ENCODE measurements at regions not wholly inside any gene's neighbourhood (a gene's known extent, or its start where the extent isn't known, plus 50 kb on each side); places are given as distances from the start of the nearest gene placed in this dataset.

DNA sequence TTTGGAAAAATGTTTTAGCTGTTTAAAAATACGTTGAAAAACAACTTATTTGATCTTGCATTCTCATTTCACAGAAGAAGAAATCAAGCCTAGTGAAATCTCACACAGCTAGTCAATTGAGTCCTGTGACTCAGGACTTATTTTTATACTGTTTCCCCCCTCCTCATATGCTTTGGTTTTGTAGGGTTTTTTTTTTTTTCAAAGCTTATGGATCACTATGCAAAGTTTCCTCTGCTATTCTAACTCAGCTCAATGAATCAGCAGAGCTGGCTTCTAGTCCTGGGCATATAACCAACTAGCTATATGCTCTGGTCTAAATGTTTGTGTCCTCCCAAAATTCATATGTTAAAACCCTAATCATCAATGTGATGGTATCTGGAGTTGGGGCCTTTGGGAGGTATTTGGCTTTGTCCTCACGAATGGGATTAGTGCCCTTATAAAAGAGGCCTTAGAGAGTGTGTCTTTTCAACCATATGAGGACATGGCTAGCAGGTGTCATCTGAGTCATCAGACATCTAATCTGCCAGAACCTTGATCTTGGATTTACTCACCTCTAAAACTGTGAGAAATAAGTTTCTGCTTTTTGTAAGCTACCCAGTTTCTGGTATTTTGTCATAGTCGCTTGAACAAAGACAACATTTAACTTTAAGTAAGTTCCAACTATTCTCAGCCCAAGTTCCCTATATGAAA is 317.2 kb upstream of the C1orf87 start (continued):
- no peak for TF ChIP-seq GTF2F1 (IDR thresholded peaks at IDR 0.05; ENCODE audit: borderline replicate concordance, low read depth, low read length)
- TF ChIP-seq SIN3A (conservative IDR thresholded peaks at IDR 0.05 in 1 of 2, IDR thresholded peaks at IDR 0.05 in 1 of 2; ENCODE audit: low read depth in 1 of 2, low read length in 2 of 2), result no peak
